RWPE1 (cell line): ENCODE measurements at regions not wholly inside any gene's neighbourhood (a gene's known extent, or its start where the extent isn't known, plus 50 kb on each side); places are given as distances from the start of the nearest gene placed in this dataset.
"Not testable (repeated sequence)": the region's sequence is repeated elsewhere in the genome, so short reads cannot be mapped to it uniquely, and the experiment has no call there.

Experiments used
- CTCF ChIA-PET: fragments of 350-600 bp; sonication (Branson Sonifier 250); formaldehyde crosslinking; extraction: SDS; loops from one replicate; lab custom pipeline; 2021; lab: Yijun Ruan, JAX
- POLR2A ChIA-PET: fragments of 400-600 bp; formaldehyde crosslinking; extraction: SDS; loops from one replicate; lab custom pipeline; 2020; ENCODE audit warnings: antibody characterized with exemption; ENCODE audit not compliant: low non-redundant PET; lab: Yijun Ruan, JAX
- DNase-seq: peaks from one replicate; pipeline ENCODE4 v3.0.0; 2012; ENCODE audit warnings: low spot score
- H3K27ac ChIP-seq: fragments of 450-650 bp; 2 replicates; pipeline ENCODE4 v1.5.1; 2017
- CTCF ChIP-seq: fragments of 450-650 bp; conservative IDR thresholded peaks from 2 replicates; pipeline ENCODE4 v1.5.1; 2017; ENCODE audit warnings: low read depth, mild to moderate bottlenecking

- TF ChIP-seq CTCF: no peak
- ChIA-PET POLR2A (no interaction called here), CTCF (interaction anchor here (0.6 kb wide), 2 partner anchors 10 to 714 kb away, joined by 3 to 4 read pairs; no protein-coding TSS in a partner anchor)
- H3K27ac ChIP-seq: no peak overlapping the region
- DNase-seq: no peak
These were observed 492.9 kb downstream of the CHSY3 start for GRCh38 chr5:130397132-130397531.

GRCh38 chr5:130391727-130392264 is 487.5 kb downstream of the CHSY3 start:
- H3K27ac ChIP-seq, DNase-seq, POLR2A ChIA-PET: not testable (repeated sequence)
- CTCF ChIA-PET: interaction anchor here (0.6 to 0.7 kb wide), 2 partner anchors 279 to 1071 kb away, joined by 3 to 4 read pairs; no protein-coding TSS in a partner anchor

- DNase-seq: no peak
- no peak overlapping the region for H3K27ac ChIP-seq
- TF ChIP-seq CTCF: no peak
- CTCF ChIA-PET: interaction anchor here (0.7 to 0.9 kb wide), 2 partner anchors 131 to 243 kb away, joined by 3 read pairs; no protein-coding TSS in a partner anchor
- POLR2A ChIA-PET: no interaction called here
These were observed 481.9 kb downstream of the CHSY3 start for GRCh38 chr5:130386155-130386554.

GRCh38 chr5:130385656-130386055 is 481.4 kb downstream of the CHSY3 start:
- CTCF ChIA-PET: interaction anchor here (0.7 kb wide), 1 partner anchor 243 kb away, joined by 3 read pairs; no protein-coding TSS in a partner anchor
- POLR2A ChIA-PET: no interaction called here
- TF ChIP-seq CTCF: no peak
- no peak for DNase-seq
- no peak overlapping the region for H3K27ac ChIP-seq

- ChIA-PET CTCF (interaction anchor here (0.6 kb wide), 1 partner anchor 62 kb away, joined by 4 read pairs; no protein-coding TSS in a partner anchor), POLR2A (no interaction called here)
- no peak overlapping the region for H3K27ac ChIP-seq
- DNase-seq: no peak
- no peak for TF ChIP-seq CTCF
These were observed 461.7 kb downstream of the CHSY3 start for GRCh38 chr5:130365956-130366355.

- H3K27ac ChIP-seq: no peak overlapping the region
- POLR2A ChIA-PET: no interaction called here
- DNase-seq: no peak
- CTCF ChIA-PET: no interaction called here
- no peak for TF ChIP-seq CTCF
These were observed 445.9 kb downstream of the CHSY3 start for GRCh38 chr5:130350131-130350530.

- ChIA-PET POLR2A (no interaction called here), CTCF (interaction anchor here (0.8 kb wide), 1 partner anchor 195 kb away, joined by 3 read pairs; no protein-coding TSS in a partner anchor)
- no peak for TF ChIP-seq CTCF
- H3K27ac ChIP-seq: no peak overlapping the region; the same call in 1 of the 2 replicates
- peak; percentile 79 for DNase-seq
These were observed 433.1 kb downstream of the CHSY3 start for GRCh38 chr5:130337179-130337888.
